HG02759 (cell line): ENCODE measurements at regions not wholly inside any gene's neighbourhood (a gene's known extent, or its start where the extent isn't known, plus 50 kb on each side); places are given as distances from the start of the nearest gene placed in this dataset.

ENCODE experiments used
- ATAC-seq: cut with Tn5 transposase; IDR thresholded peaks from one replicate; pipeline ENCODE4 v1.9.1; 2021; ENCODE audit warnings: mild to moderate bottlenecking, moderate library complexity; ENCODE audit not compliant: unreplicated experiment

- no peak for ATAC-seq
Measured at GRCh38 chr12:90333939-90334338, 621.0 kb downstream of the CCER1 start.

GRCh38 chr12:90333424-90333823, 621.6 kb downstream of the CCER1 start:
- ATAC-seq, result no peak

- ATAC-seq, result no peak
Measured at GRCh38 chr12:90331821-90332220, 623.2 kb downstream of the CCER1 start.

- ATAC-seq, result no peak
Measured at GRCh38 chr12:90331262-90331661, 622.6 kb upstream of the ATP2B1 start.

- ATAC-seq, result no peak
Measured at GRCh38 chr12:90327793-90328743, 619.4 kb upstream of the ATP2B1 start.

- ATAC-seq, result no peak
Measured at GRCh38 chr12:90323217-90323616, 614.6 kb upstream of the ATP2B1 start.

- ATAC-seq, result no peak
Measured at GRCh38 chr12:90322006-90322405, 613.4 kb upstream of the ATP2B1 start.

- no peak for ATAC-seq
Measured at GRCh38 chr12:90321369-90321768, 612.7 kb upstream of the ATP2B1 start.

- no peak for ATAC-seq
Measured at GRCh38 chr12:90311561-90311960, 602.9 kb upstream of the ATP2B1 start.

GRCh38 chr12:90305379-90305778, 596.7 kb upstream of the ATP2B1 start:
- ATAC-seq, result no peak

GRCh38 chr12:90304231-90304630, 595.6 kb upstream of the ATP2B1 start:
- ATAC-seq, result no peak

GRCh38 chr12:90303771-90304170, 595.1 kb upstream of the ATP2B1 start:
- no peak for ATAC-seq

GRCh38 chr12:90301561-90302133, 593.0 kb upstream of the ATP2B1 start:
- no peak for ATAC-seq

GRCh38 chr12:90301095-90301494, 592.5 kb upstream of the ATP2B1 start:
- ATAC-seq, result no peak

GRCh38 chr12:90299666-90300065, 591.0 kb upstream of the ATP2B1 start:
- ATAC-seq, result no peak

GRCh38 chr12:90299121-90299520, 590.5 kb upstream of the ATP2B1 start:
- no peak for ATAC-seq

GRCh38 chr12:90298289-90298948, 589.8 kb upstream of the ATP2B1 start:
- no peak for ATAC-seq

GRCh38 chr12:90295858-90296257, 587.2 kb upstream of the ATP2B1 start:
- no peak for ATAC-seq

- ATAC-seq, result no peak
Measured at GRCh38 chr12:90292183-90292582, 583.5 kb upstream of the ATP2B1 start.

- ATAC-seq, result no peak
Measured at GRCh38 chr12:90290980-90291975, 582.6 kb upstream of the ATP2B1 start.

GRCh38 chr12:90287585-90287984, 578.9 kb upstream of the ATP2B1 start:
- no peak for ATAC-seq
